ENCODE measurements at regions not wholly inside any gene's neighbourhood (a gene's known extent, or its start where the extent isn't known, plus 50 kb on each side); places are given as distances from the start of the nearest gene placed in this dataset.

GRCh38 chr7:35454575-35455385 is 200.9 kb upstream of the TBX20 start:
- DNase-seq: no peak
- Histone ChIP-seq H3K9me3 (ENCODE audit: insufficient read depth, low read length, severe bottlenecking) (no peaks in the 10 kb centered on the region), H4K20me1 (ENCODE audit: insufficient read depth, low read length) (no peaks in the 10 kb centered on the region), H3K4me1 (ENCODE audit: insufficient read depth, low read length) (no peaks in the 10 kb centered on the region), H3K36me3 (ENCODE audit: insufficient read depth, low read length) (no peaks in the 10 kb centered on the region), H3K4me3 (ENCODE audit: low read depth in 1 of 2, low read length in 2 of 2) (no peak overlapping the region), H3K27me3 (ENCODE audit: insufficient read depth, low read length, poor library complexity) (no peaks in the 10 kb centered on the region), H3K27ac (ENCODE audit: low read length) (no peak overlapping the region), H3K4me2 (ENCODE audit: insufficient read depth, low read length) (no peak overlapping the region), H2AFZ (ENCODE audit: low read depth, low read length) (no peak overlapping the region), H3K79me2 (ENCODE audit: insufficient read depth, low read length) (no peaks in the 10 kb centered on the region), H3K9ac (ENCODE audit: low read depth, low read length) (no peak overlapping the region)
- no peak for TF ChIP-seq EZH2 (IDR thresholded peaks at IDR 0.05; ENCODE audit: borderline replicate concordance, low read depth, low read length, severe bottlenecking)
- TF ChIP-seq CTCF (IDR thresholded peaks at IDR 0.05; ENCODE audit: borderline replicate concordance, extremely low read depth, low read length, poor library complexity, severe bottlenecking): no peak
- no peak for ATAC-seq (ENCODE audit: insufficient read depth, low read depth)

GRCh38 chr7:35450456-35451214 is 196.7 kb upstream of the TBX20 start:
- Histone ChIP-seq H3K4me3 (ENCODE audit: low read depth in 1 of 2, low read length in 2 of 2) (no peak overlapping the region), H3K36me3 (ENCODE audit: insufficient read depth, low read length) (no peaks in the 10 kb centered on the region), H3K4me2 (ENCODE audit: insufficient read depth, low read length) (no peak overlapping the region), H3K27me3 (ENCODE audit: insufficient read depth, low read length, poor library complexity) (peaks cover 3% of the 10 kb centered on the region), H2AFZ (ENCODE audit: low read depth, low read length) (no peak overlapping the region), H3K27ac (ENCODE audit: low read length) (no peak overlapping the region), H4K20me1 (ENCODE audit: insufficient read depth, low read length) (no peaks in the 10 kb centered on the region), H3K79me2 (ENCODE audit: insufficient read depth, low read length) (no peaks in the 10 kb centered on the region), H3K4me1 (ENCODE audit: insufficient read depth, low read length) (no peaks in the 10 kb centered on the region), H3K9me3 (ENCODE audit: insufficient read depth, low read length, severe bottlenecking) (no peaks in the 10 kb centered on the region), H3K9ac (ENCODE audit: low read depth, low read length) (no peak overlapping the region)
- TF ChIP-seq CTCF (IDR thresholded peaks at IDR 0.05; ENCODE audit: borderline replicate concordance, extremely low read depth, low read length, poor library complexity, severe bottlenecking) (no peak), EZH2 (IDR thresholded peaks at IDR 0.05; ENCODE audit: borderline replicate concordance, low read depth, low read length, severe bottlenecking) (no peak)
- DNase-seq (no peak), ATAC-seq (ENCODE audit: insufficient read depth, low read depth) (no peak)

- no peak for TF ChIP-seq EZH2 (IDR thresholded peaks at IDR 0.05; ENCODE audit: borderline replicate concordance, low read depth, low read length, severe bottlenecking)
- TF ChIP-seq CTCF (IDR thresholded peaks at IDR 0.05; ENCODE audit: borderline replicate concordance, extremely low read depth, low read length, poor library complexity, severe bottlenecking): no peak
- ATAC-seq (ENCODE audit: insufficient read depth, low read depth) (no peak), DNase-seq (no peak)
- H3K27me3 ChIP-seq (ENCODE audit: insufficient read depth, low read length, poor library complexity): peaks cover 3% of the 10 kb centered on the region
- H3K9ac ChIP-seq (ENCODE audit: low read depth, low read length): no peak overlapping the region
- H3K79me2 ChIP-seq (ENCODE audit: insufficient read depth, low read length): no peaks in the 10 kb centered on the region
- no peak overlapping the region for H2AFZ ChIP-seq (ENCODE audit: low read depth, low read length)
- no peak overlapping the region for H3K4me3 ChIP-seq (ENCODE audit: low read depth in 1 of 2, low read length in 2 of 2)
- H3K9me3 ChIP-seq (ENCODE audit: insufficient read depth, low read length, severe bottlenecking): no peaks in the 10 kb centered on the region
- no peaks in the 10 kb centered on the region for H3K36me3 ChIP-seq (ENCODE audit: insufficient read depth, low read length)
- H3K4me1 ChIP-seq (ENCODE audit: insufficient read depth, low read length): no peaks in the 10 kb centered on the region
- no peak overlapping the region for H3K4me2 ChIP-seq (ENCODE audit: insufficient read depth, low read length)
- no peak overlapping the region for H3K27ac ChIP-seq (ENCODE audit: low read length)
- H4K20me1 ChIP-seq (ENCODE audit: insufficient read depth, low read length): no peaks in the 10 kb centered on the region
Measured at GRCh38 chr7:35448486-35448885, 194.6 kb upstream of the TBX20 start.

Measured in DND-41 (cell line).